HepG2 (cell line): ENCODE measurements at regions not wholly inside any gene's neighbourhood (a gene's known extent, or its start where the extent isn't known, plus 50 kb on each side); places are given as distances from the start of the nearest gene placed in this dataset.

ENCODE experiments used
- ATAC-seq: fragments of 200-7000 bp; cut with Tn5 transposase; 3 replicates; pipeline ENCODE4 v1.9.1; 2020; ENCODE audit warnings: mild to moderate bottlenecking, moderate library complexity
- BruUV-seq: library from RNA; stranded (reverse); fragments of 400-500 nt; replicated peaks from 2 replicates; lab custom pipeline; 2021; lab: Mats Ljungman, UMichigan
- CTCF ChIA-PET: fragments of 300-600 bp; formaldehyde crosslinking; extraction: SDS; loops from one replicate; lab custom pipeline; 2021; ENCODE audit warnings: low total read pairs, inconsistent platforms, low intra/inter-chr PET ratio; lab: Yijun Ruan, JAX
- POLR2A ChIA-PET: fragments of 350-600 bp; sonication (Branson Sonifier 250); formaldehyde crosslinking; loops from one replicate; lab custom pipeline; 2020; ENCODE audit warnings: antibody characterized with exemption, inconsistent platforms; lab: Yijun Ruan, JAX
- DNase-seq: peaks from one replicate; pipeline ENCODE4 v3.0.0-alpha.2; 2015; ENCODE audit warnings: low spot score
- FAIRE-seq: peaks from 3 replicates; lab custom pipeline; 2011; peaks lifted over from hg19 to GRCh38; lab: Jason Lieb, UNC
- H2AFZ ChIP-seq: one replicate; pipeline ENCODE4 v1.6.1; 2011; ENCODE audit warnings: low read length, inconsistent platforms
- H3K27ac ChIP-seq: fragments of 300-600 bp; 3 replicates; pipeline ENCODE4 v1.8.0; 2011; ENCODE audit warnings: mixed run types, mild to moderate bottlenecking, mixed read lengths, low read length, inconsistent platforms; ENCODE audit not compliant: insufficient read depth; ENCODE audit errors: extremely low read length
- H3K27me3 ChIP-seq, 2 experiments: fragments of 200-600 bp in 1 of 2; 2 replicates in 1 of 2; 3 replicates in 1 of 2; pipeline versions ENCODE4 v1.6.0 to v1.8.0; 2011; ENCODE audit warnings: low read length in 2 of 2, mild to moderate bottlenecking in 2 of 2, moderate library complexity in 2 of 2, inconsistent platforms in 1 of 2; ENCODE audit not compliant: insufficient read depth in 2 of 2, control insufficient read depth in 1 of 2
- H3K36me3 ChIP-seq, 2 experiments: fragments of 200-600 bp in 1 of 2; replicated peaks in 1 of 2; 2 replicates in 1 of 2; 3 replicates in 1 of 2; pipeline versions ENCODE4 v1.5.1 to v1.8.0; 2011; ENCODE audit warnings: low read length in 2 of 2, inconsistent platforms in 1 of 2; ENCODE audit not compliant: insufficient read depth in 2 of 2, control insufficient read depth in 1 of 2
- H3K4me1 ChIP-seq: 2 replicates; pipeline ENCODE4 v1.5.1; 2012; ENCODE audit warnings: low read length, inconsistent platforms; ENCODE audit not compliant: insufficient read depth
- H3K4me2 ChIP-seq: 2 replicates; pipeline ENCODE4 v1.6.0; 2011; ENCODE audit warnings: low read depth, low read length, inconsistent platforms
- H3K4me3 ChIP-seq, 3 experiments: fragments of 200-600 bp in 1 of 3; sonication (generic), shearing (Covaris generic) in 1 of 3; replicated peaks in 1 of 3; 2 replicates each; pipeline ENCODE4 v1.5.1; 2011 to 2016; ENCODE audit warnings: low read length in 3 of 3, inconsistent platforms in 2 of 3, low read depth in 2 of 3, mild to moderate bottlenecking in 2 of 3, control low read depth in 1 of 3, mixed read lengths in 1 of 3; ENCODE audit not compliant: insufficient read depth in 1 of 3
- H3K79me2 ChIP-seq: one replicate; pipeline ENCODE4 v1.6.1; 2011; ENCODE audit warnings: low read length, inconsistent platforms; ENCODE audit not compliant: insufficient read depth
- H3K9ac ChIP-seq: 2 replicates; pipeline ENCODE4 v1.6.0; 2011; ENCODE audit warnings: mild to moderate bottlenecking, low read depth, low read length, inconsistent platforms; ENCODE audit not compliant: insufficient read depth
- H3K9me3 ChIP-seq: 2 replicates; pipeline ENCODE4 v1.5.1; 2012; ENCODE audit warnings: mild to moderate bottlenecking, low read length
- H4K20me1 ChIP-seq: 2 replicates; pipeline ENCODE4 v1.6.0; 2011; ENCODE audit warnings: inconsistent platforms, mild to moderate bottlenecking, low read length, moderate library complexity; ENCODE audit not compliant: insufficient read depth
- AGO2 ChIP-seq: fragments of 200-400 bp; formaldehyde crosslinking; optimal IDR thresholded peaks from 2 replicates; pipeline ENCODE3; 2017; ENCODE audit warnings: mild to moderate bottlenecking, low read depth, low read length, moderate library complexity
- HES4 ChIP-seq: sonication (generic); formaldehyde crosslinking; IDR thresholded peaks from 2 replicates; pipeline ENCODE4 v1.9.0; 2021; ENCODE audit warnings: mild to moderate bottlenecking, missing genetic modification reagents, borderline replicate concordance
- RAD51 ChIP-seq: fragments of 450-650 bp; IDR thresholded peaks from 2 replicates; pipeline ENCODE4 v1.6.1; 2016; ENCODE audit warnings: borderline replicate concordance
- STAT5B ChIP-seq: sonication (generic); formaldehyde crosslinking; IDR thresholded peaks from 2 replicates; pipeline ENCODE4 v1.4.0; 2020; ENCODE audit warnings: missing genetic modification reagents
- ZEB1 ChIP-seq: IDR thresholded peaks from 2 replicates; pipeline ENCODE4 v1.6.1; 2012; ENCODE audit warnings: mild to moderate bottlenecking, low read depth, inconsistent platforms; ENCODE audit not compliant: insufficient replicate concordance
- ZFP1 ChIP-seq: IDR thresholded peaks from 2 replicates; pipeline ENCODE4 v1.6.1; 2016
- ZNF335 ChIP-seq: sonication (generic); formaldehyde crosslinking; IDR thresholded peaks from 2 replicates; pipeline ENCODE4 v1.4.0; 2020; ENCODE audit warnings: missing genetic modification reagents
- ZNF780A ChIP-seq: sonication (generic); formaldehyde crosslinking; IDR thresholded peaks from 2 replicates; pipeline ENCODE4 v1.8.0; 2022; ENCODE audit warnings: mild to moderate bottlenecking, missing genetic modification reagents, moderate library complexity
- WGBS: methylation state at CpG from one replicate; pipeline ENCODE4 v1.1.6; 2017; ENCODE audit warnings: low lambda C conversion rate; 5-methylcytosine and 5-hydroxymethylcytosine counted together
- in situ Hi-C: cut with HindIII; loops from 2 replicates; pipeline ENCODE4 v1.10.0; 2017; ENCODE audit warnings: low pct_unique_long_range_greater_than_20kb; ENCODE audit not compliant: extremely low pct_ligation_motif_present
- intact Hi-C: fragments of 100-400 bp; cut with micrococcal nuclease; formaldehyde crosslinking; loops from one replicate; pipeline ENCODE4 v1.10.0; 2022; ENCODE audit not compliant: unreplicated experiment
- TF ChIP-seq, protein P1 (sequence below): sonication (generic); formaldehyde crosslinking; IDR thresholded peaks from 2 replicates; pipeline ENCODE4 v1.5.1; 2020; ENCODE audit warnings: mild to moderate bottlenecking, missing genetic modification reagents
- TF ChIP-seq, protein P2 (sequence below): sonication (generic); formaldehyde crosslinking; IDR thresholded peaks from 2 replicates; pipeline ENCODE4 v1.4.0; 2020; ENCODE audit warnings: missing genetic modification reagents, mild to moderate bottlenecking, borderline replicate concordance
- TF ChIP-seq, protein P3 (sequence below): sonication (generic); formaldehyde crosslinking; IDR thresholded peaks from 2 replicates; pipeline ENCODE4 v1.4.0; 2020; ENCODE audit warnings: mild to moderate bottlenecking, missing genetic modification reagents
- TF ChIP-seq, protein P4 (sequence below), 2 experiments: sonication (generic) in 1 of 2; formaldehyde crosslinking in 1 of 2; IDR thresholded peaks; 2 replicates each; pipeline versions ENCODE4 v1.4.0 to v1.6.1; 2016 to 2020; ENCODE audit warnings: borderline replicate concordance in 1 of 2, low read depth in 1 of 2, mild to moderate bottlenecking in 1 of 2, missing genetic modification reagents in 1 of 2

DNA sequence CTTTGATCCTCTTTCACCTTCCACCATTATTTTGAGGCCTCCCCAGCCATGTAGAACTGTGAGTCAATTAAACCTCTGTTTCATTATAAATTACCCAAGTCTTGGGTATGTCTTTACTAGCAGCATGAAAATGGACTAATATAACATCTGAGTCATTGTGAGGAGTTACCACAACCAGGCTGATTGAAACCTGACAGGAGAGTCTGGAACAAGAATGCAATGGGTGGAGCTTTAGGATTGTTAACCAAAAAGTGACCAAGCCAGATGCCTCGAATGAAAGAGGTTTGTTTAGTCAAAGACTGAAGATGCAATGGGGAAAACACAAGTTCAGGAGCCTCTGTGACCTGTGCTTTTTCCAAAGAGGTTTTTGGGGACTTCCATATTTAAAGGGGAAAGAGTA lies 659.0 kb downstream of the SLITRK6 start:
- Histone ChIP-seq H3K9ac (no peak overlapping the region), H3K27ac (no peak overlapping the region), H3K36me3 (no peaks in the 10 kb centered on the region), H3K4me1 (no peaks in the 10 kb centered on the region), H3K79me2 (no peaks in the 10 kb centered on the region), H2AFZ (no peak overlapping the region), H4K20me1 (no peaks in the 10 kb centered on the region), H3K27me3 (no peaks in the 10 kb centered on the region; a peak in 1 of 5 replicates), H3K4me2 (no peak overlapping the region), H3K9me3 (no peaks in the 10 kb centered on the region), H3K4me3 (no peak overlapping the region)
- ChIA-PET CTCF (no interaction called here), POLR2A (no interaction called here)
- in situ Hi-C loops (no loop called here), intact Hi-C loops (no loop called here)
- ATAC-seq: no peak
- DNase-seq: no peak
- WGBS: 0% methylated on average over 1 of the region's 1 CpG
- no peak for FAIRE-seq
- BruUV-seq: no TSS peak
- TF ChIP-seq AGO2: no peak
- TF ChIP-seq RAD51: no peak
- TF ChIP-seq STAT5B (CRISPR knock-in tag): no peak
- no peak for TF ChIP-seq HES4 (CRISPR knock-in tag)
- TF ChIP-seq ZFP1: no peak
- TF ChIP-seq ZNF780A (CRISPR knock-in tag): no peak
- no peak for TF ChIP-seq ZEB1
- TF ChIP-seq, protein P1, sequence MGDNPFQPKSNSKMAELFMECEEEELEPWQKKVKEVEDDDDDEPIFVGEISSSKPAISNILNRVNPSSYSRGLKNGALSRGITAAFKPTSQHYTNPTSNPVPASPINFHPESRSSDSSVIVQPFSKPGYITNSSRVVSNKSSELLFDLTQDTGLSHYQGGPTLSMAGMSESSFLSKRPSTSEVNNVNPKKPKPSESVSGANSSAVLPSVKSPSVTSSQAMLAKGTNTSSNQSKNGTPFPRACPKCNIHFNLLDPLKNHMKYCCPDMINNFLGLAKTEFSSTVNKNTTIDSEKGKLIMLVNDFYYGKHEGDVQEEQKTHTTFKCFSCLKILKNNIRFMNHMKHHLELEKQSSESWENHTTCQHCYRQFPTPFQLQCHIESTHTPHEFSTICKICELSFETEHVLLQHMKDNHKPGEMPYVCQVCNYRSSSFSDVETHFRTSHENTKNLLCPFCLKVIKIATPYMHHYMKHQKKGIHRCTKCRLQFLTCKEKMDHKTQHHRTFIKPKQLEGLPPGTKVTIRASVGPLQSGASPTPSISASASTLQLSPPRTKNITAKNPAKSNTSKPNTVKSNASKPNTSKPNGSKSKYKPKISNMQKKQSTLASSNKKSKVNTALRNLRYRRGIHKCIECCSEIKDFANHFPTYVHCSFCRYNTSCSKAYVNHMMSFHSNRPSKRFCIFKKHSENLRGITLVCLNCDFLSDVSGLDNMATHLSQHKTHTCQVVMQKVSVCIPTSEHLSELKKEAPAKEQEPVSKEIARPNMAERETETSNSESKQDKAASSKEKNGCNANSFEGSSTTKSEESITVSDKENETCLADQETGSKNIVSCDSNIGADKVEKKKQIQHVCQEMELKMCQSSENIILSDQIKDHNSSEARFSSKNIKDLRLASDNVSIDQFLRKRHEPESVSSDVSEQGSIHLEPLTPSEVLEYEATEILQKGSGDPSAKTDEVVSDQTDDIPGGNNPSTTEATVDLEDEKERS (CRISPR knock-in tag): no peak
- no peak for TF ChIP-seq ZNF335 (CRISPR knock-in tag)
- TF ChIP-seq, protein P2, sequence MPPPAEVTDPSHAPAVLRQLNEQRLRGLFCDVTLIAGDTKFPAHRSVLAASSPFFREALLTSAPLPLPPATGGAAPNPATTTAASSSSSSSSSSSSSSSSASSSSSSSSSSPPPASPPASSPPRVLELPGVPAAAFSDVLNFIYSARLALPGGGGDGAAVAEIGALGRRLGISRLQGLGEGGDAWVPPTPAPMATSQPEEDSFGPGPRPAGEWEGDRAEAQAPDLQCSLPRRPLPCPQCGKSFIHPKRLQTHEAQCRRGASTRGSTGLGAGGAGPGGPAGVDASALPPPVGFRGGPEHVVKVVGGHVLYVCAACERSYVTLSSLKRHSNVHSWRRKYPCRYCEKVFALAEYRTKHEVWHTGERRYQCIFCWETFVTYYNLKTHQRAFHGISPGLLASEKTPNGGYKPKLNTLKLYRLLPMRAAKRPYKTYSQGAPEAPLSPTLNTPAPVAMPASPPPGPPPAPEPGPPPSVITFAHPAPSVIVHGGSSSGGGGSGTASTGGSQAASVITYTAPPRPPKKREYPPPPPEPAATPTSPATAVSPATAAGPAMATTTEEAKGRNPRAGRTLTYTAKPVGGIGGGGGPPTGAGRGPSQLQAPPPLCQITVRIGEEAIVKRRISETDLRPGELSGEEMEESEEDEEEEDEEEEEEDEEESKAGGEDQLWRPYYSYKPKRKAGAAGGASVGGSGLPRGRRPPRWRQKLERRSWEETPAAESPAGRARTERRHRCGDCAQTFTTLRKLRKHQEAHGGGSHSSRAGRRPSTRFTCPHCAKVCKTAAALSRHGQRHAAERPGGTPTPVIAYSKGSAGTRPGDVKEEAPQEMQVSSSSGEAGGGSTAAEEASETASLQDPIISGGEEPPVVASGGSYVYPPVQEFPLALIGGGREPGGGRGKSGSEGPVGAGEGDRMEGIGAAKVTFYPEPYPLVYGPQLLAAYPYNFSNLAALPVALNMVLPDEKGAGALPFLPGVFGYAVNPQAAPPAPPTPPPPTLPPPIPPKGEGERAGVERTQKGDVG: no peak
- TF ChIP-seq, protein P3, sequence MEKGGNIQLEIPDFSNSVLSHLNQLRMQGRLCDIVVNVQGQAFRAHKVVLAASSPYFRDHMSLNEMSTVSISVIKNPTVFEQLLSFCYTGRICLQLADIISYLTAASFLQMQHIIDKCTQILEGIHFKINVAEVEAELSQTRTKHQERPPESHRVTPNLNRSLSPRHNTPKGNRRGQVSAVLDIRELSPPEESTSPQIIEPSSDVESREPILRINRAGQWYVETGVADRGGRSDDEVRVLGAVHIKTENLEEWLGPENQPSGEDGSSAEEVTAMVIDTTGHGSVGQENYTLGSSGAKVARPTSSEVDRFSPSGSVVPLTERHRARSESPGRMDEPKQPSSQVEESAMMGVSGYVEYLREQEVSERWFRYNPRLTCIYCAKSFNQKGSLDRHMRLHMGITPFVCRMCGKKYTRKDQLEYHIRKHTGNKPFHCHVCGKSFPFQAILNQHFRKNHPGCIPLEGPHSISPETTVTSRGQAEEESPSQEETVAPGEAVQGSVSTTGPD: no peak
- TF ChIP-seq, protein P4, sequence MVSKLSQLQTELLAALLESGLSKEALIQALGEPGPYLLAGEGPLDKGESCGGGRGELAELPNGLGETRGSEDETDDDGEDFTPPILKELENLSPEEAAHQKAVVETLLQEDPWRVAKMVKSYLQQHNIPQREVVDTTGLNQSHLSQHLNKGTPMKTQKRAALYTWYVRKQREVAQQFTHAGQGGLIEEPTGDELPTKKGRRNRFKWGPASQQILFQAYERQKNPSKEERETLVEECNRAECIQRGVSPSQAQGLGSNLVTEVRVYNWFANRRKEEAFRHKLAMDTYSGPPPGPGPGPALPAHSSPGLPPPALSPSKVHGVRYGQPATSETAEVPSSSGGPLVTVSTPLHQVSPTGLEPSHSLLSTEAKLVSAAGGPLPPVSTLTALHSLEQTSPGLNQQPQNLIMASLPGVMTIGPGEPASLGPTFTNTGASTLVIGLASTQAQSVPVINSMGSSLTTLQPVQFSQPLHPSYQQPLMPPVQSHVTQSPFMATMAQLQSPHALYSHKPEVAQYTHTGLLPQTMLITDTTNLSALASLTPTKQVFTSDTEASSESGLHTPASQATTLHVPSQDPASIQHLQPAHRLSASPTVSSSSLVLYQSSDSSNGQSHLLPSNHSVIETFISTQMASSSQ (IDR thresholded peaks at IDR 0.05; ENCODE audit: low read depth): no peak
- TF ChIP-seq, protein P4 (CRISPR knock-in tag; IDR thresholded peaks at IDR 0.05; ENCODE audit: borderline replicate concordance): no peak
